Keratinocyte (primary cell): ENCODE measurements at regions not wholly inside any gene's neighbourhood (a gene's known extent, or its start where the extent isn't known, plus 50 kb on each side); places are given as distances from the start of the nearest gene placed in this dataset.
A peak's percentile ranks its signal among the peaks of the same experiment; 100 is the strongest.

Experiments used
- DNase-seq: peaks from one replicate; pipeline ENCODE4 v3.0.0-alpha.2; 2011; ENCODE audit warnings: low read depth, missing footprints, low spot score
- FAIRE-seq: peaks from 2 replicates; lab custom pipeline; 2011; peaks lifted over from hg19 to GRCh38; lab: Jason Lieb, UNC
- H2AFZ ChIP-seq: 2 replicates; pipeline ENCODE4 v1.6.0; 2012; ENCODE audit warnings: low read length, control low read depth, inconsistent platforms; ENCODE audit not compliant: control insufficient read depth
- H3K27ac ChIP-seq: 2 replicates; pipeline ENCODE4 v1.5.1; 2011; ENCODE audit warnings: low read length; ENCODE audit not compliant: control insufficient read depth, insufficient read depth
- H3K27me3 ChIP-seq: 3 replicates; pipeline ENCODE4 v1.6.0; 2011; ENCODE audit warnings: low read length; ENCODE audit not compliant: control insufficient read depth, insufficient read depth; ENCODE audit errors: extremely low read depth
- H3K36me3 ChIP-seq, 2 experiments: 2 replicates in 1 of 2; 3 replicates in 1 of 2; pipeline ENCODE4 v1.5.1; 2011; ENCODE audit warnings: low read length in 2 of 2, mild to moderate bottlenecking in 1 of 2; ENCODE audit not compliant: control insufficient read depth in 2 of 2, insufficient read depth in 2 of 2; ENCODE audit errors: extremely low read depth in 1 of 2
- H3K4me1 ChIP-seq: 3 replicates; pipeline ENCODE4 v1.5.1; 2011; ENCODE audit warnings: low read length; ENCODE audit not compliant: control insufficient read depth, insufficient read depth; ENCODE audit errors: extremely low read depth
- H3K4me2 ChIP-seq: 3 replicates; pipeline ENCODE4 v1.6.0; 2011; ENCODE audit warnings: low read depth, low read length; ENCODE audit not compliant: control insufficient read depth, insufficient read depth; ENCODE audit errors: extremely low read depth
- H3K4me3 ChIP-seq, 3 experiments: fragments of 200-600 bp in 1 of 3; sonication (generic) in 1 of 3; 2 replicates in 2 of 3; 3 replicates in 1 of 3; pipeline ENCODE4 v1.5.1; 2011 to 2016; ENCODE audit warnings: low read length in 3 of 3, mild to moderate bottlenecking in 3 of 3, control low read depth in 2 of 3, inconsistent platforms in 1 of 3, low read depth in 1 of 3, mixed read lengths in 1 of 3, mixed run types in 1 of 3, moderate library complexity in 1 of 3; ENCODE audit not compliant: control insufficient read depth in 2 of 3, insufficient read depth in 2 of 3; ENCODE audit errors: extremely low read depth in 1 of 3
- H3K79me2 ChIP-seq: 2 replicates; pipeline ENCODE4 v1.6.0; 2012; ENCODE audit warnings: low read length; ENCODE audit not compliant: control insufficient read depth, insufficient read depth
- H3K9ac ChIP-seq: 3 replicates; pipeline ENCODE4 v1.6.0; 2011; ENCODE audit warnings: low read length; ENCODE audit not compliant: control insufficient read depth, insufficient read depth; ENCODE audit errors: extremely low read depth
- H3K9me1 ChIP-seq: 3 replicates; pipeline ENCODE4 v1.6.0; 2011; ENCODE audit warnings: low read length; ENCODE audit not compliant: control insufficient read depth, insufficient read depth; ENCODE audit errors: extremely low read depth
- H3K9me3 ChIP-seq: 2 replicates; pipeline ENCODE4 v1.5.1; 2012; ENCODE audit warnings: low read depth, low read length; ENCODE audit not compliant: control insufficient read depth
- H4K20me1 ChIP-seq: 3 replicates; pipeline ENCODE4 v1.6.0; 2011; ENCODE audit warnings: low read length; ENCODE audit not compliant: control insufficient read depth, insufficient read depth; ENCODE audit errors: extremely low read depth
- EZH2 ChIP-seq: IDR thresholded peaks from one replicate; pipeline ENCODE4 v1.6.1; 2012; ENCODE audit warnings: inconsistent platforms, mild to moderate bottlenecking, low read length, moderate library complexity
- dilution Hi-C: fragments of 300-500 bp; cut with MboI; formaldehyde crosslinking; loops from one replicate; pipeline ENCODE4 v1.7.0; 2020; ENCODE audit warnings: low sequenced_read_pairs; ENCODE audit not compliant: extremely low pct_ligation_motif_present
- TF ChIP-seq, protein P1 (sequence below), 3 experiments: IDR thresholded peaks in 1 of 3; conservative IDR thresholded peaks in 1 of 3; optimal IDR thresholded peaks in 1 of 3; 2 replicates in 2 of 3; 3 replicates in 1 of 3; pipeline versions ENCODE3 to v1.5.1; 2011; ENCODE audit warnings: low read length in 3 of 3, mild to moderate bottlenecking in 3 of 3, moderate library complexity in 2 of 3, control low read depth in 1 of 3, inconsistent platforms in 1 of 3; ENCODE audit not compliant: insufficient read depth in 2 of 3; ENCODE audit errors: extremely low read depth in 1 of 3

DNA sequence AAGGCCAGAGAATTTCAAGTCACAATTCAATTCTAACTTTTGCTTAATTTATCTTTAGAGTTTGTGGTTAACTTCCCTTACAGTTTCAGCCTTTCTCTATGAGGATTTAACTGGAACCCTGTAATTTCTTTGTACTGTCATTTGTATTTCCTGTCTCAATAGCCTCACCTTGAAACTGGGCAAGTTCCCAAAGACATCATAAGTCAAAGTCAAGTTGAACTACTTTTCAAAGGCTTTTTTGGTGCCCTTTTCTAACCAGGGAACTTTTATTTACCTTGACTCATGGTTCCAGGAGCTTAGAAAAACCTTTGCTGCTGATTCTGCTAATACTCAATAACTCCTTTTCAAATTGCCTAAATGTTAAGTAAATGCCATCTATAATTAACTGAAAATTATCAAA is 200.8 kb upstream of the KRR1 start:
- H3K79me2 ChIP-seq = no peaks in the 10 kb centered on the region
- dilution Hi-C loops = no loop called here

DNA sequence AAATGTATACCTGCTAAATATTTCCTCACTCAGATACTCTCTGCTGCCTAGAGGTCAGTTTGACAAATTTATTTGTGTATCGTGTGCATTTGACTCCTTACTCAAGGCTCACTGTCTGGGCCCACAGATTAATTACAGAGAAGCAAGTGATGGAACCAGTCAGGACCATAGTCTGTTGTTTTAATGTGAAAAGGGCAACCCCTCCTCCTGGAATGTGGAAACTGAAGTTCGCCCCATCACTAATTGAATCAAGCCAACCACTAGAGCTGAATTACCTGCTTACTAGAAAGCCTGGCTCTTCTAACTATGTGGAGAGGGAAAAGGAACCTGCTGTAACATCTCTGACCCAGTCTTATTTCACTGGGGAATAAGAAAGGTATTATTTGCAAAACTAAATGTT is 199.9 kb upstream of the KRR1 start:
- dilution Hi-C loops = no loop called here
- peaks cover 55% of the 10 kb centered on the region for H3K4me1 ChIP-seq

More for the DNA sequence above, 200.8 kb upstream of the KRR1 start:
- H3K4me3 ChIP-seq = no peak overlapping the region
- H3K9me3 ChIP-seq = no peaks in the 10 kb centered on the region
- peak; percentile 67 for FAIRE-seq
- peak overlapping the region; percentile 68 for H3K27ac ChIP-seq
- H3K9ac ChIP-seq = no peak overlapping the region
- no peak for DNase-seq
- TF ChIP-seq, protein P1, sequence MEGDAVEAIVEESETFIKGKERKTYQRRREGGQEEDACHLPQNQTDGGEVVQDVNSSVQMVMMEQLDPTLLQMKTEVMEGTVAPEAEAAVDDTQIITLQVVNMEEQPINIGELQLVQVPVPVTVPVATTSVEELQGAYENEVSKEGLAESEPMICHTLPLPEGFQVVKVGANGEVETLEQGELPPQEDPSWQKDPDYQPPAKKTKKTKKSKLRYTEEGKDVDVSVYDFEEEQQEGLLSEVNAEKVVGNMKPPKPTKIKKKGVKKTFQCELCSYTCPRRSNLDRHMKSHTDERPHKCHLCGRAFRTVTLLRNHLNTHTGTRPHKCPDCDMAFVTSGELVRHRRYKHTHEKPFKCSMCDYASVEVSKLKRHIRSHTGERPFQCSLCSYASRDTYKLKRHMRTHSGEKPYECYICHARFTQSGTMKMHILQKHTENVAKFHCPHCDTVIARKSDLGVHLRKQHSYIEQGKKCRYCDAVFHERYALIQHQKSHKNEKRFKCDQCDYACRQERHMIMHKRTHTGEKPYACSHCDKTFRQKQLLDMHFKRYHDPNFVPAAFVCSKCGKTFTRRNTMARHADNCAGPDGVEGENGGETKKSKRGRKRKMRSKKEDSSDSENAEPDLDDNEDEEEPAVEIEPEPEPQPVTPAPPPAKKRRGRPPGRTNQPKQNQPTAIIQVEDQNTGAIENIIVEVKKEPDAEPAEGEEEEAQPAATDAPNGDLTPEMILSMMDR (optimal IDR thresholded peaks at IDR 0.05 in 1 of 3, IDR thresholded peaks at IDR 0.05 in 1 of 3, conservative IDR thresholded peaks at IDR 0.05 in 1 of 3; ENCODE audit: extremely low read depth in 1 of 3, insufficient read depth in 2 of 3, low read length in 3 of 3) = no peak
- TF ChIP-seq EZH2 = no peak
- peaks cover 47% of the 10 kb centered on the region for H3K4me1 ChIP-seq
- no peaks in the 10 kb centered on the region for H3K36me3 ChIP-seq
- H4K20me1 ChIP-seq = no peaks in the 10 kb centered on the region
- no peaks in the 10 kb centered on the region for H3K9me1 ChIP-seq
- no peak overlapping the region for H2AFZ ChIP-seq
- H3K27me3 ChIP-seq = no peaks in the 10 kb centered on the region
- peak overlapping the region; percentile 25 for H3K4me2 ChIP-seq

More for the DNA sequence above, 199.9 kb upstream of the KRR1 start:
- DNase-seq (no peak), FAIRE-seq (no peak)
- H3K9me3 ChIP-seq = no peaks in the 10 kb centered on the region
- no peak overlapping the region for H3K9ac ChIP-seq
- no peak overlapping the region for H3K27ac ChIP-seq
- H3K4me2 ChIP-seq = no peak overlapping the region
- TF ChIP-seq, protein P1 (optimal IDR thresholded peaks at IDR 0.05 in 1 of 3, IDR thresholded peaks at IDR 0.05 in 1 of 3, conservative IDR thresholded peaks at IDR 0.05 in 1 of 3; ENCODE audit: extremely low read depth in 1 of 3, insufficient read depth in 2 of 3, low read length in 3 of 3) = no peak
- TF ChIP-seq EZH2 = no peak
- H4K20me1 ChIP-seq = no peaks in the 10 kb centered on the region
- H3K9me1 ChIP-seq = no peaks in the 10 kb centered on the region
- H3K4me3 ChIP-seq = no peak overlapping the region
- H3K36me3 ChIP-seq = no peaks in the 10 kb centered on the region
- no peaks in the 10 kb centered on the region for H3K27me3 ChIP-seq
- no peaks in the 10 kb centered on the region for H3K79me2 ChIP-seq
- H2AFZ ChIP-seq = no peak overlapping the region
